SK-N-SH (cell line): ENCODE measurements at regions not wholly inside any gene's neighbourhood (a gene's known extent, or its start where the extent isn't known, plus 50 kb on each side); places are given as distances from the start of the nearest gene placed in this dataset.
A peak's percentile ranks its signal among the peaks of the same experiment; 100 is the strongest.

Experiments used
- CTCF ChIA-PET: fragments of 300-600, 350-600 bp; formaldehyde crosslinking; extraction: SDS; loops from one replicate; lab custom pipeline; 2021; lab: Yijun Ruan, JAX
- POLR2A ChIA-PET: fragments of 350-600 bp; sonication (Branson Sonifier 250); formaldehyde crosslinking; extraction: SDS; loops from one replicate; lab custom pipeline; 2020; ENCODE audit warnings: antibody characterized with exemption, inconsistent platforms; lab: Yijun Ruan, JAX
- DNase-seq: peaks from one replicate; pipeline ENCODE4 v3.0.0; 2012
- H2AFZ ChIP-seq: fragments of 200-600 bp; sonication (generic); 2 replicates; pipeline ENCODE4 v1.8.1; 2016; ENCODE audit warnings: antibody characterized with exemption, mild to moderate bottlenecking, low read depth
- H3F3A ChIP-seq: fragments of 200-600 bp; sonication (generic); replicated peaks from 2 replicates; pipeline ENCODE3; 2016; ENCODE audit warnings: antibody characterized with exemption, mild to moderate bottlenecking; ENCODE audit not compliant: insufficient read depth
- H3K27ac ChIP-seq, 2 experiments: fragments of 200-500 bp in 1 of 2; fragments of 200-600 bp in 1 of 2; sonication (Bioruptor generic) in 1 of 2; sonication (generic), shearing (Covaris generic) in 1 of 2; 2 replicates each; pipeline versions ENCODE4 v1.5.1 to v1.6.1; 2014 to 2016; ENCODE audit warnings: low read depth in 2 of 2, inconsistent platforms in 1 of 2, low read length in 1 of 2, mild to moderate bottlenecking in 1 of 2, mixed read lengths in 1 of 2
- H3K27me3 ChIP-seq: fragments of 200-600 bp; sonication (generic), shearing (Covaris generic); 2 replicates; pipeline ENCODE4 v1.6.1; 2016; ENCODE audit warnings: mixed run types; ENCODE audit not compliant: insufficient read depth
- H3K36me3 ChIP-seq, 2 experiments: fragments of 200-500 bp in 1 of 2; fragments of 200-600 bp in 1 of 2; sonication (Bioruptor generic) in 1 of 2; sonication (generic) in 1 of 2; replicated peaks in 1 of 2; 2 replicates each; pipeline versions ENCODE3 to v1.5.1; 2014 to 2016; ENCODE audit warnings: low read length in 1 of 2, mild to moderate bottlenecking in 1 of 2; ENCODE audit not compliant: insufficient read depth in 2 of 2, control insufficient read depth in 1 of 2
- H3K4me1 ChIP-seq, 2 experiments: fragments of 200-500 bp in 1 of 2; fragments of 200-600 bp in 1 of 2; sonication (Bioruptor generic) in 1 of 2; sonication (generic), shearing (Covaris generic) in 1 of 2; 2 replicates each; pipeline versions ENCODE4 v1.5.1 to v1.6.1; 2014 to 2016; ENCODE audit warnings: low read depth in 1 of 2, low read length in 1 of 2, mixed run types in 1 of 2; ENCODE audit not compliant: insufficient read depth in 2 of 2, control insufficient read depth in 1 of 2
- H3K4me2 ChIP-seq: fragments of 200-600 bp; sonication (generic), shearing (Covaris generic); 2 replicates; pipeline ENCODE4 v1.6.1; 2017; ENCODE audit warnings: mixed run types
- H3K4me3 ChIP-seq, 2 experiments: fragments of 200-500 bp in 1 of 2; fragments of 200-600 bp in 1 of 2; sonication (Bioruptor generic) in 1 of 2; sonication (generic), shearing (Covaris generic) in 1 of 2; 2 replicates each; pipeline versions ENCODE4 v1.5.1 to v1.8.1; 2014 to 2016; ENCODE audit warnings: low read depth in 2 of 2, inconsistent platforms in 1 of 2, low read length in 1 of 2, mild to moderate bottlenecking in 1 of 2, mixed read lengths in 1 of 2, moderate library complexity in 1 of 2
- H3K79me2 ChIP-seq: fragments of 200-600 bp; sonication (generic); 2 replicates; pipeline ENCODE4 v1.8.1; 2017; ENCODE audit warnings: mild to moderate bottlenecking; ENCODE audit not compliant: insufficient read depth
- H3K9ac ChIP-seq: fragments of 200-600 bp; sonication (generic); 2 replicates; pipeline ENCODE4 v1.6.1; 2017; ENCODE audit warnings: mixed run types
- H3K9me2 ChIP-seq: fragments of 200-600 bp; sonication (generic); 2 replicates; pipeline ENCODE4 v1.6.1; 2017; ENCODE audit warnings: mixed run types
- H3K9me3 ChIP-seq: fragments of 200-600 bp; sonication (generic); 2 replicates; pipeline ENCODE4 v1.6.1; 2017; ENCODE audit warnings: mixed run types, mild to moderate bottlenecking, moderate library complexity
- H4K20me1 ChIP-seq: fragments of 200-600 bp; sonication (generic); 2 replicates; pipeline ENCODE4 v1.6.1; 2017; ENCODE audit warnings: mild to moderate bottlenecking, mixed run types; ENCODE audit not compliant: insufficient read depth
- EP300 ChIP-seq, 2 experiments: IDR thresholded peaks; 2 replicates each; pipeline versions ENCODE4 v1.4.0 to v1.6.1; 2012; ENCODE audit warnings: borderline replicate concordance in 1 of 2, low read depth in 1 of 2, low read length in 1 of 2
- FOSL2 ChIP-seq: IDR thresholded peaks from 2 replicates; pipeline ENCODE4 v1.4.0; 2012; ENCODE audit warnings: low read depth, mild to moderate bottlenecking, moderate library complexity, borderline replicate concordance
- FOXJ3 ChIP-seq: sonication (generic); formaldehyde crosslinking; IDR thresholded peaks from 2 replicates; pipeline ENCODE4 v1.5.1; 2020; ENCODE audit warnings: mild to moderate bottlenecking, missing genetic modification reagents
- JUND ChIP-seq: IDR thresholded peaks from 2 replicates; pipeline ENCODE4 v1.4.0; 2012
- MEF2A ChIP-seq: IDR thresholded peaks from 2 replicates; pipeline ENCODE4 v1.4.0; 2012; ENCODE audit warnings: low read depth, borderline replicate concordance
- MXI1 ChIP-seq: IDR thresholded peaks from 2 replicates; pipeline ENCODE4 v1.6.1; 2012; ENCODE audit warnings: mild to moderate bottlenecking, low read depth, low read length, improper control_type of control experiment
- RFX5 ChIP-seq: IDR thresholded peaks from 2 replicates; pipeline ENCODE4 v1.6.1; 2012; ENCODE audit warnings: mild to moderate bottlenecking, improper control_type of control experiment, low read length
- RXRA ChIP-seq: IDR thresholded peaks from 2 replicates; pipeline ENCODE4 v1.4.0; 2012; ENCODE audit warnings: low read depth, mild to moderate bottlenecking, borderline replicate concordance
- SMC3 ChIP-seq: IDR thresholded peaks from 2 replicates; pipeline ENCODE4 v1.6.1; 2012; ENCODE audit warnings: low read depth, low read length, improper control_type of control experiment
- TCF12 ChIP-seq: IDR thresholded peaks from 2 replicates; pipeline ENCODE4 v1.4.0; 2012
- TEAD4 ChIP-seq: IDR thresholded peaks from 2 replicates; pipeline ENCODE4 v1.4.0; 2012; ENCODE audit warnings: mild to moderate bottlenecking, borderline replicate concordance; ENCODE audit not compliant: insufficient read depth
- YY1 ChIP-seq: IDR thresholded peaks from 2 replicates; pipeline ENCODE4 v1.4.0; 2012; ENCODE audit warnings: low read depth, mild to moderate bottlenecking
- WGBS: methylation state at CpG from one replicate; pipeline ENCODE4 v1.1.6; 2017; ENCODE audit warnings: low lambda C conversion rate; 5-methylcytosine and 5-hydroxymethylcytosine counted together
- TF ChIP-seq, protein P1 (sequence below): fragments of 150-350 bp; IDR thresholded peaks from 2 replicates; pipeline ENCODE4 v1.6.1; 2017; ENCODE audit warnings: antibody characterized with exemption, low read length, low read depth, borderline replicate concordance
- TF ChIP-seq, protein P2 (sequence below): fragments of 150-350 bp; IDR thresholded peaks from 2 replicates; pipeline ENCODE4 v1.6.1; 2016; ENCODE audit warnings: mild to moderate bottlenecking, low read depth, low read length

DNA sequence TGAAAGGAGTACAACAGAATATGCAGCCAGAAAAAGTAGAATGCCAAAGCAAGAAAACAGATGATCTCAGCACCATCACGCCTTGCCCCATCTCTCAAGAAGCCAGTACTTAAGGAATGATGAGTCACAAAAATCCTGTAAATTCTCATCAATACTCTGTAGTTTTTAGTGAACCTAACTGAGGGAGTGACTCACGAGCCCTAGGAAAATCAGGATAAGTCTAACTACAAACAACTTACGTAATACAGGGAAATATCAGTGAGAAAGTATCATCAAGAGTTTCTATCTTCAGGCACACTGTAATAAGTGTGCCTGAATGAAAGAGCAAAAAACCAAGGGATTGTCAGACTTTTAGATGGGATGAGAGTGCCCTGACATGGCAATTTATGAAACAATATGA lies 644.4 kb downstream of the STPG2 start:
- Histone ChIP-seq H3K4me3 (no peak overlapping the region), H3K4me1 (no peaks in the 10 kb centered on the region), H3K79me2 (no peaks in the 10 kb centered on the region), H3K9ac (no peak overlapping the region), H3K4me2 (no peak overlapping the region), H3K9me2 (no peaks in the 10 kb centered on the region), H3K27ac (peak overlapping the region in 1 of 2 experiments; percentile 34; a peak in 2 of 4 replicates), H4K20me1 (no peaks in the 10 kb centered on the region), H3K27me3 (no peaks in the 10 kb centered on the region), H3K36me3 (no peaks in the 10 kb centered on the region), H3K9me3 (no peaks in the 10 kb centered on the region), H3F3A (no peaks in the 10 kb centered on the region), H2AFZ (no peak overlapping the region)
- CTCF ChIA-PET = no interaction called here
- POLR2A ChIA-PET = no interaction called here
- DNase-seq = no peak
- no peak for TF ChIP-seq YY1
- TF ChIP-seq JUND = peak; percentile 30; the same call in 1 of the 2 replicates
- TF ChIP-seq FOSL2 = peak; percentile 52
- 43% methylated on average over 3 of the region's 3 CpGs for WGBS

DNA sequence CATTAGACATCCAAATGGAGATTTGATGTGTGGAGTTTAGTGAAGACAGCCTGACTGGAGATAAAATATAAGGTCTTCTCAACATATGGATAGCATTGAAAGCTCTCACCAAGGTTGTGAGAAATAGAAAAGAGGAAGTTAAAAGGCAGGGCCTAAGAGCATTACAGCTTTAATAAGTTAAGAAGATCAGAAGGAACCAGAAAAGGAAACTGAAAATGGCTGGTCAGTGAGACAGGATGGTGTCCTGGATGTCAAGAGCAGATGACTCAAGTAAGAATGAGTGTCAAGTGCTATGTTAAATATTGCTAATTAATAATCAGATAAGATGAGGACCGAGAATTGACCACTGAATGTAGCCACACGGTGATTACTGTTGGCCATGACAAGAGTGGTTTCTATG lies 642.9 kb downstream of the STPG2 start:
- H3K9me3 ChIP-seq = no peaks in the 10 kb centered on the region
- 77% methylated on average over 2 of the region's 2 CpGs for WGBS
- no peak overlapping the region for H3K9ac ChIP-seq
- TF ChIP-seq FOSL2 (no peak), MXI1 (no peak), EP300 (IDR thresholded peaks at IDR 0.05; ENCODE audit: borderline replicate concordance in 1 of 2, low read depth in 1 of 2, low read length in 1 of 2) (no peak), RFX5 (no peak), FOXJ3 (CRISPR knock-in tag) (no peak)
- TF ChIP-seq, protein P1, sequence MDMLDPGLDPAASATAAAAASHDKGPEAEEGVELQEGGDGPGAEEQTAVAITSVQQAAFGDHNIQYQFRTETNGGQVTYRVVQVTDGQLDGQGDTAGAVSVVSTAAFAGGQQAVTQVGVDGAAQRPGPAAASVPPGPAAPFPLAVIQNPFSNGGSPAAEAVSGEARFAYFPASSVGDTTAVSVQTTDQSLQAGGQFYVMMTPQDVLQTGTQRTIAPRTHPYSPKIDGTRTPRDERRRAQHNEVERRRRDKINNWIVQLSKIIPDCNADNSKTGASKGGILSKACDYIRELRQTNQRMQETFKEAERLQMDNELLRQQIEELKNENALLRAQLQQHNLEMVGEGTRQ = no peak
- H3K36me3 ChIP-seq = no peaks in the 10 kb centered on the region
- no peak overlapping the region for H3K4me2 ChIP-seq
- H3K4me1 ChIP-seq = no peaks in the 10 kb centered on the region
- ChIA-PET CTCF (no interaction called here), POLR2A (no interaction called here)
- H3K27ac ChIP-seq = no peak overlapping the region
- H3K79me2 ChIP-seq = no peaks in the 10 kb centered on the region
- H3K4me3 ChIP-seq = no peak overlapping the region
- DNase-seq = no peak
- no peaks in the 10 kb centered on the region for H3K9me2 ChIP-seq
- H2AFZ ChIP-seq = no peak overlapping the region
- H3F3A ChIP-seq = no peaks in the 10 kb centered on the region
- H4K20me1 ChIP-seq = no peaks in the 10 kb centered on the region
- no peaks in the 10 kb centered on the region for H3K27me3 ChIP-seq

DNA sequence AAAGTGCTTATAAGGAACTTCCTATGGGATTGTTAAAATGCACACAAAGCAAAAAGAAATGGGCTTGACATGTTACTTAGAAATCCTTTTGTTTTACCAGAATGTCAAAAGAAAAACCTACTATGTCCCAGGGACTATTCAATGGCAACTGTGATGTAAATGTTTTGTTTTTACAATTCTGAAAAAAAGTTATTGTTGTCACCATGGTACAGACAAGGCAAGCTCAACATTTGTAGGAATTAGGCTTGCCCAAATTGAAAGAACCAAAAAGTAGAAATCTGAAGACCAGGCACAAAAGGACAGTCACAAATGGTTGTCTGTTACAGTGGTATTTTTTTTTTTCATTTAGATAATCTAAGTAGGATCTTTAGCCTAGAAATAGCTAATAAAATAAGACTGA lies 638.6 kb downstream of the STPG2 start:
- no peaks in the 10 kb centered on the region; the same call in 1 of the 2 replicates for H3K9me3 ChIP-seq
- H3K4me1 ChIP-seq = no peaks in the 10 kb centered on the region
- H3K9ac ChIP-seq = no peak overlapping the region
- ChIA-PET CTCF (no interaction called here), POLR2A (no interaction called here)
- H3K79me2 ChIP-seq = no peaks in the 10 kb centered on the region
- H3K9me2 ChIP-seq = no peaks in the 10 kb centered on the region; the same call in 1 of the 2 replicates
- H3F3A ChIP-seq = no peaks in the 10 kb centered on the region
- H3K4me3 ChIP-seq = no peak overlapping the region
- H3K27ac ChIP-seq = no peak overlapping the region
- H3K4me2 ChIP-seq = no peak overlapping the region
- H3K27me3 ChIP-seq = no peaks in the 10 kb centered on the region
- no peaks in the 10 kb centered on the region for H4K20me1 ChIP-seq
- TF ChIP-seq EP300 (IDR thresholded peaks at IDR 0.05; ENCODE audit: borderline replicate concordance in 1 of 2, low read depth in 1 of 2, low read length in 1 of 2) = no peak
- TF ChIP-seq TCF12 = no peak
- TF ChIP-seq, protein P2, sequence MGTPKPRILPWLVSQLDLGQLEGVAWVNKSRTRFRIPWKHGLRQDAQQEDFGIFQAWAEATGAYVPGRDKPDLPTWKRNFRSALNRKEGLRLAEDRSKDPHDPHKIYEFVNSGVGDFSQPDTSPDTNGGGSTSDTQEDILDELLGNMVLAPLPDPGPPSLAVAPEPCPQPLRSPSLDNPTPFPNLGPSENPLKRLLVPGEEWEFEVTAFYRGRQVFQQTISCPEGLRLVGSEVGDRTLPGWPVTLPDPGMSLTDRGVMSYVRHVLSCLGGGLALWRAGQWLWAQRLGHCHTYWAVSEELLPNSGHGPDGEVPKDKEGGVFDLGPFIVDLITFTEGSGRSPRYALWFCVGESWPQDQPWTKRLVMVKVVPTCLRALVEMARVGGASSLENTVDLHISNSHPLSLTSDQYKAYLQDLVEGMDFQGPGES = no peak
- no peak for TF ChIP-seq YY1
- TF ChIP-seq SMC3 = no peak
- no peak for TF ChIP-seq MEF2A
- TF ChIP-seq FOXJ3 (CRISPR knock-in tag) = no peak
- no peak for TF ChIP-seq TEAD4
- TF ChIP-seq RXRA = no peak
- no peak for TF ChIP-seq JUND
- no peak for DNase-seq
- no peaks in the 10 kb centered on the region for H3K36me3 ChIP-seq
- no peak overlapping the region for H2AFZ ChIP-seq
